Fibroblast of skin of scalp (primary cell): ENCODE measurements at regions not wholly inside any gene's neighbourhood (a gene's known extent, or its start where the extent isn't known, plus 50 kb on each side); places are given as distances from the start of the nearest gene placed in this dataset.

Experiments used
- DNase-seq: peaks from one replicate; pipeline ENCODE4 v3.0.0-alpha.2; 2013

GRCh38 chrX:143800150-143800549 is 79.6 kb upstream of the SPANXN2 start:
- DNase-seq, result no peak

GRCh38 chrX:143788265-143788664 is 67.7 kb upstream of the SPANXN2 start:
- DNase-seq, result peak; percentile 4

GRCh38 chrX:143787341-143787740 is 66.8 kb upstream of the SPANXN2 start:
- no peak for DNase-seq

- DNase-seq, result peak; percentile 0
These were observed 60.6 kb upstream of the SPANXN2 start for GRCh38 chrX:143781103-143781502.
